ENCODE measurements at regions not wholly inside any gene's neighbourhood (a gene's known extent, or its start where the extent isn't known, plus 50 kb on each side); places are given as distances from the start of the nearest gene placed in this dataset.

GRCh38 chr3:13712682-13713180 lies 163.8 kb downstream of the FBLN2 start:
- Mint-ChIP-seq H3K27me3 (peaks cover 3 to 41% (median 20%) of the 10 kb centered on the region in 5 donors), H3K27ac (no peak overlapping the region), H3K4me3 (no peak overlapping the region), H3K9me3 (peaks cover 0 to 77% (median 53%) of the 10 kb centered on the region in 9 donors), H3K4me1 (no peaks in the 10 kb centered on the region), H3K36me3 (peaks cover 0 to 25% (median 4%) of the 10 kb centered on the region in 3 donors)
- DNase-seq (peak in 2 of 10 donors; percentile 11 to 36), ATAC-seq (no peak)
- POLR2A ChIA-PET, result no interaction called here

- peaks cover 3 to 48% (median 23%) of the 10 kb centered on the region in 5 donors for H3K27me3 Mint-ChIP-seq
- peaks cover 0 to 29% (median 4%) of the 10 kb centered on the region in 3 donors for H3K36me3 Mint-ChIP-seq
- ATAC-seq, result no peak
- no peak overlapping the region for H3K4me3 Mint-ChIP-seq
- peak overlapping the region in 1 of 10 donors; percentile 44 for H3K27ac Mint-ChIP-seq
- peaks cover 0 to 83% (median 60%) of the 10 kb centered on the region in 9 donors for H3K9me3 Mint-ChIP-seq
- no peaks in the 10 kb centered on the region for H3K4me1 Mint-ChIP-seq
- DNase-seq, result peak in 2 of 10 donors; percentile 11 to 15
- POLR2A ChIA-PET, result no interaction called here
Observed at GRCh38 chr3:13711911-13712650, 163.2 kb downstream of the FBLN2 start.

- no peaks in the 10 kb centered on the region for H3K4me1 Mint-ChIP-seq
- no peak overlapping the region for H3K4me3 Mint-ChIP-seq
- H3K27me3 Mint-ChIP-seq, result peaks cover 3 to 65% (median 29%) of the 10 kb centered on the region in 5 donors
- peaks cover 4 to 43% (median 5%) of the 10 kb centered on the region in 3 donors for H3K36me3 Mint-ChIP-seq
- POLR2A ChIA-PET, result no interaction called here
- no peak for ATAC-seq
- H3K27ac Mint-ChIP-seq, result no peak overlapping the region
- no peak for DNase-seq
- peaks cover 0 to 100% (median 78%) of the 10 kb centered on the region in 9 donors for H3K9me3 Mint-ChIP-seq
Observed at GRCh38 chr3:13710251-13710650, 161.3 kb downstream of the FBLN2 start.

- peaks cover 6 to 71% (median 34%) of the 10 kb centered on the region in 5 donors for H3K27me3 Mint-ChIP-seq
- no peak overlapping the region for H3K4me3 Mint-ChIP-seq
- H3K27ac Mint-ChIP-seq, result no peak overlapping the region
- peaks cover 0 to 100% (median 81%) of the 10 kb centered on the region in 9 donors for H3K9me3 Mint-ChIP-seq
- H3K36me3 Mint-ChIP-seq, result peaks cover 4 to 48% (median 7%) of the 10 kb centered on the region in 3 donors
- POLR2A ChIA-PET, result no interaction called here
- DNase-seq (peak in 1 of 10 donors; percentile 11), ATAC-seq (no peak)
- H3K4me1 Mint-ChIP-seq, result no peaks in the 10 kb centered on the region
Observed at GRCh38 chr3:13709706-13710105, 160.8 kb downstream of the FBLN2 start.

- Mint-ChIP-seq H3K27ac (peak overlapping the region in 1 of 10 donors; percentile 32), H3K27me3 (peaks cover 8 to 78% (median 39%) of the 10 kb centered on the region in 5 donors), H3K36me3 (peaks cover 4 to 48% (median 7%) of the 10 kb centered on the region in 3 donors), H3K9me3 (peaks cover 0 to 100% (median 86%) of the 10 kb centered on the region in 9 donors), H3K4me3 (no peak overlapping the region), H3K4me1 (no peaks in the 10 kb centered on the region)
- POLR2A ChIA-PET, result no interaction called here
- ATAC-seq, result no peak
- DNase-seq, result peak in 2 of 10 donors; percentile 7 to 21
Observed at GRCh38 chr3:13708871-13709595, 160.1 kb downstream of the FBLN2 start.

- DNase-seq, result peak in 2 of 10 donors; percentile 6 to 52
- peaks cover 0 to 100% (median 89%) of the 10 kb centered on the region in 9 donors for H3K9me3 Mint-ChIP-seq
- POLR2A ChIA-PET, result no interaction called here
Observed at GRCh38 chr3:13708301-13708700, 159.4 kb downstream of the FBLN2 start.

GRCh38 chr3:13707456-13707855 lies 158.5 kb downstream of the FBLN2 start:
- ATAC-seq, result no peak
- H3K36me3 Mint-ChIP-seq, result peaks cover 4 to 43% (median 7%) of the 10 kb centered on the region in 3 donors

More at GRCh38 chr3:13708301-13708700, 159.4 kb downstream of the FBLN2 start:
- Mint-ChIP-seq H3K4me3 (no peak overlapping the region), H3K36me3 (peaks cover 4 to 48% (median 7%) of the 10 kb centered on the region in 3 donors), H3K27ac (no peak overlapping the region), H3K27me3 (peaks cover 9 to 85% (median 47%) of the 10 kb centered on the region in 5 donors), H3K4me1 (no peaks in the 10 kb centered on the region)
- ATAC-seq, result no peak

GRCh38 chr3:13706886-13707285 lies 158.0 kb downstream of the FBLN2 start:
- ATAC-seq, result no peak
- POLR2A ChIA-PET, result no interaction called here
- DNase-seq, result peak in 2 of 10 donors; percentile 9 to 26
- peaks cover 13 to 94% (median 59%) of the 10 kb centered on the region in 5 donors for H3K27me3 Mint-ChIP-seq
- no peak overlapping the region for H3K4me3 Mint-ChIP-seq
- no peak overlapping the region for H3K27ac Mint-ChIP-seq
- peaks cover 4 to 37% (median 7%) of the 10 kb centered on the region in 3 donors for H3K36me3 Mint-ChIP-seq
- H3K9me3 Mint-ChIP-seq, result peaks cover 0 to 98% (median 81%) of the 10 kb centered on the region in 9 donors
- no peaks in the 10 kb centered on the region for H3K4me1 Mint-ChIP-seq

More at GRCh38 chr3:13707456-13707855, 158.5 kb downstream of the FBLN2 start:
- Mint-ChIP-seq H3K4me3 (no peak overlapping the region), H3K9me3 (peaks cover 0 to 100% (median 85%) of the 10 kb centered on the region in 9 donors), H3K4me1 (no peaks in the 10 kb centered on the region), H3K27ac (no peak overlapping the region), H3K27me3 (peaks cover 13 to 93% (median 53%) of the 10 kb centered on the region in 5 donors)
- DNase-seq, result peak in 2 of 10 donors; percentile 10 to 30
- POLR2A ChIA-PET, result no interaction called here

- Mint-ChIP-seq H3K9me3 (peaks cover 0 to 93% (median 78%) of the 10 kb centered on the region in 9 donors), H3K4me3 (no peak overlapping the region), H3K4me1 (no peaks in the 10 kb centered on the region), H3K27me3 (peaks cover 13 to 90% (median 62%) of the 10 kb centered on the region in 5 donors), H3K27ac (no peak overlapping the region), H3K36me3 (peaks cover 3 to 33% (median 7%) of the 10 kb centered on the region in 3 donors)
- POLR2A ChIA-PET, result no interaction called here
- DNase-seq (peak in 2 of 10 donors; percentile 6 to 16), ATAC-seq (no peak)
Observed at GRCh38 chr3:13706451-13706850, 157.5 kb downstream of the FBLN2 start.

- Mint-ChIP-seq H3K27me3 (peaks cover 13 to 84% (median 61%) of the 10 kb centered on the region in 5 donors), H3K36me3 (peaks cover 2 to 28% (median 7%) of the 10 kb centered on the region in 3 donors), H3K27ac (peak overlapping the region in 1 of 10 donors; percentile 65), H3K4me3 (no peak overlapping the region), H3K4me1 (no peaks in the 10 kb centered on the region), H3K9me3 (peaks cover 0 to 87% (median 72%) of the 10 kb centered on the region in 9 donors)
- ATAC-seq (no peak), DNase-seq (peak in 2 of 10 donors; percentile 13 to 35)
- POLR2A ChIA-PET, result no interaction called here
Observed at GRCh38 chr3:13705702-13706280, 156.9 kb downstream of the FBLN2 start.

- Mint-ChIP-seq H3K4me1 (no peaks in the 10 kb centered on the region), H3K4me3 (peak overlapping the region in 1 of 10 donors; percentile 9), H3K36me3 (peaks cover 0 to 28% (median 7%) of the 10 kb centered on the region in 3 donors), H3K27ac (no peak overlapping the region), H3K9me3 (peaks cover 0 to 79% (median 65%) of the 10 kb centered on the region in 9 donors), H3K27me3 (peaks cover 13 to 83% (median 60%) of the 10 kb centered on the region in 5 donors)
- DNase-seq (peak in 2 of 10 donors; percentile 3 to 6), ATAC-seq (no peak)
- POLR2A ChIA-PET, result no interaction called here
Observed at GRCh38 chr3:13705051-13705450, 156.1 kb downstream of the FBLN2 start.

- H3K4me1 Mint-ChIP-seq, result no peaks in the 10 kb centered on the region
- no peak overlapping the region for H3K4me3 Mint-ChIP-seq
- DNase-seq (peak in 1 of 10 donors; percentile 3), ATAC-seq (no peak)
- H3K27me3 Mint-ChIP-seq, result peaks cover 10 to 74% (median 59%) of the 10 kb centered on the region in 5 donors
- POLR2A ChIA-PET, result no interaction called here
- H3K27ac Mint-ChIP-seq, result no peak overlapping the region
- H3K9me3 Mint-ChIP-seq, result peaks cover 0 to 70% (median 57%) of the 10 kb centered on the region in 9 donors
- H3K36me3 Mint-ChIP-seq, result peaks cover 0 to 28% (median 7%) of the 10 kb centered on the region in 3 donors
Observed at GRCh38 chr3:13704174-13704573, 155.2 kb downstream of the FBLN2 start.
